Activated CD8-positive, alpha-beta memory T cell treated with anti-CD3 and anti-CD28 coated beads for 1 hour (primary cell): ENCODE measurements at regions not wholly inside any gene's neighbourhood (a gene's known extent, or its start where the extent isn't known, plus 50 kb on each side); places are given as distances from the start of the nearest gene placed in this dataset.

Source experiments
- DNase-seq, 2 donors: peaks; one replicate each; pipeline ENCODE4 v3.0.0-alpha.2; 2020; ENCODE audit warnings: low read depth in 1 of 2; ENCODE audit errors: extremely low read depth in 1 of 2

DNA sequence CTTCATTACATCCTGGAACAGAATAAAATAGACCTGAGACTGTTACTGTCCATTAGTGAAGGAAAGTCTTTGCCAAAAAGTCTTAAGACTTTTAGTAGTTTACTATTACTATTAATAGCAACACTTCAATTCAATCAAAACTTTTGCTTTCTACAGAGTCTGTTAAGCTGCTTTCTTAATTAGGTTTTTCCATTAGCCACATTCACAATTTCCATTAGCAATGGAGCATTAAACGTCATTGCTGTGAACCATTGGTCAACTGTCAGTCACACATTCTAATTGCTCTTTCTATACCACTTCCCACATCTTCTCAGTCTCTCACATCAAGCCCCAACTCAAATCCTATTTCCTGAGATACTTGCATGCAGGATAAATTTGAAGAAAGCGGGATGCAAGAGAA, 736.6 kb upstream of the SORCS1 start:
- no peak for DNase-seq

DNA sequence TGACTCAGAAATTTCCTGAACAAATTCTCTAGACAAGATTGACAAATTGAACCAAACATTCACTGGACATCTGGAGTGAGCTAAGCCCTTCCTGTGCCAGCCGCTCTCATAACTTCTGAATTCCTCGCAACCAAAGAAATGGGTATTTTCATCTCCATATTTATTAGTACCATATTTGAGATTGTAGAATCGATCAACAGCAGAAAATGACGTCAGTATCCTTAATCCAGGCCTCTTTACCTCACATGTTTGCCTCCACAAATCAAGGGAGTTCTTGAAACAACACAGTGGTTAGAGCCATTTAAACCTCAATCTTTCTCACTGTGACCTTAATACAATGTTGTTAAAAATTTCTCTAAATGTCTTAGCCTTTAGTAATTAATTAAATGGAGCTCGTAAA, 735.6 kb upstream of the SORCS1 start:
- no peak for DNase-seq

DNA sequence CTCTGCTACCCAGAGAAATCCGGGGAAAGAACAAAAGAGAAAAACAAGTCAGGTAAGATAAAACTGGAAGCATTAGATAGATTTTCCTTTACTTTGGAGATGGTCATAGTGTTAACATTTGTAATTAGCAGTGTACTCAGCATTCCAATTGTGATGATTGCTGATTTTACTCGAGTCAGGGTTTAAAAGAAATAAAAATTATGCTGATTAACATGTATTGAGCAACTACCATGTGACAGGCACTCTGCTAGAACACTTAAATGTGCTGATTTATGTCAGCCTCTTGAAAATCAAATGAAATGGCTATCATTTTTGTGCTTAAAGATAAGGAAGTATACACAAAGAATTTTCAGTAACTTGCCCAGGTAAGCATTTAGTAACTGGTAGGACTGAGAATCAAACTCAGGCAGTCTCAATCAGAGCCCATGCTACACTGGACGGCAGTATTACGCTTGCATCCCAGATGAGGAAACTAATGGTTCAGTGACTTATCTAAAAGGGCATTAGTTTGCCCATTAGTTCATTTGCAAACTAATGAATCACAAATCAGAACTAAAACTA, 735.1 kb upstream of the SORCS1 start:
- no peak for DNase-seq

DNA sequence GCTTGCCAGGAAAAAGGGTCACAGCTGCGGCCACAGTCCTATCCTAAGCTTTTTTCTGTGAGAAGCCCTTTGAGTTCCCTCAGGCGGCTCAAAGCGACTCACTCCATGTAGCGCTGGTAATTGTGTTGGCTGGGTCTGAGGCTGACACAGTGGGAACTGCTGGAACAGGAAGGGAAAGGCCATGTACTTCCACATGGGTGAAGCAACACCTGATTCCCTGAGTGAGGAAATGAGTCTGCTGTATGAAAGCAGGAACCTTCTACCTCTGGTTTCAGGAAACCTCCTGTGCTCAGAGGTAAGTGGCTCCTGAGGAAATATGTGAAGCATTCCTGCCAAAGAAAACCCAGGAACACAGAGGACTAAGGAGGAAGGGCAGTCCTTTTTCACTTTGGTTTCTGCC, 734.6 kb upstream of the SORCS1 start:
- DNase-seq: no peak

DNA sequence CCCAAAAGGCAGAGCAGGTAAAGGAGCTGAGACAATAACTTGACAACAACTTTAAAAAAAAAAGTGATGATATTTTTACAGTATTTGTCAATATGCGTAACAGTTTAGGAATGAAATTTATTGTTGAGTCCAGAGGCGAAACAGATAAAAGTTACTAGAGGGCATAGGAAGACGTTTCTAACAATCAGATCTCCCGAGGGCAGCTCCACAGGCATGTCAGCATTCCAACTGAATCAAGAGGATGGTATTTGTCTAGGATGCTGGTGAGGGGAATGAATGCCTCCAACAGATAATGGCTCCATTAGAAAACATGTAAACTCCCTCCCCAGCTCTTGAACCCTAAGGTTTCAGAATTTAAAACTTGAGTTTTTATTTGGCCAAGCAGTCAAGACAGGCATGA, 733.9 kb upstream of the SORCS1 start:
- no peak for DNase-seq

DNA sequence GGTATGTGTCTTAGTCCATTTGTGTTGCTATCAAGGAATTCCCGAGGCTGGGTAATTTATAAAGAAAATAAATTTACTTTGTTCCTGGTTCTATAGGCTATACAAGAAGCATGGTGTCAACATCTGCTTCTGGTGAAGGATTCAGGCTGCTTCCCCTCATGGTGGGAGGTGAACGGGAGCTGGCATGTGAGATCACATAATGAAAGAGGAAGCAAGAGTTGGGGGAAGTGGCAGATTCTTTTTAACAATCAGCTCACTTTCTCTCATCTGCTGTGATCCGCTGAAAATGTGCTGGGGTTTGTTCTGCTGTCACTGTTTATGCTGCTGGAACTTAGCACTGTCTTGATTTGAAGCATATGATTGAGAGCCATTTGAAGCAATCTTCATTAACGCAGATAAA, 730.0 kb upstream of the SORCS1 start:
- no peak for DNase-seq

DNA sequence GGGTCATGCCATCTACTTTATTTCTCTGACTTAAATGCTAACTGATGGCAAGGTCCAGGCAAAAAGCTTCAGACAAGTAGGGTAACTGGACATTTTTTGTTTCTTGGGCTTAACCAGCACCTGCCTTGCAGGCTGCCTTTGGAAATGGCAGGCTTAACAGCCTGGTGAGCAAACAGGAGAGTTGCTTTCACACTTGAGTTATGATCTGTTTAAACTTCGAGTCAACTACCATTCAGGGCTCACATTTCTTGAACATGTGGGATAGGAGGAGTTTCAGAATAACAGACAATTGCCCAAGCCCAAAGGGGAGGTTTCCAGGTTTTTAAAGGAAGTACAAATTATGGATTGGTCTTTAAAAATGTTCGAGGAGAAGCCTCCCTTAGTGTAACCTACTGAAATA, 724.6 kb upstream of the SORCS1 start:
- no peak for DNase-seq

GRCh38 chr10:107880185-107880584, 715.7 kb upstream of the SORCS1 start:
- DNase-seq: no peak

DNA sequence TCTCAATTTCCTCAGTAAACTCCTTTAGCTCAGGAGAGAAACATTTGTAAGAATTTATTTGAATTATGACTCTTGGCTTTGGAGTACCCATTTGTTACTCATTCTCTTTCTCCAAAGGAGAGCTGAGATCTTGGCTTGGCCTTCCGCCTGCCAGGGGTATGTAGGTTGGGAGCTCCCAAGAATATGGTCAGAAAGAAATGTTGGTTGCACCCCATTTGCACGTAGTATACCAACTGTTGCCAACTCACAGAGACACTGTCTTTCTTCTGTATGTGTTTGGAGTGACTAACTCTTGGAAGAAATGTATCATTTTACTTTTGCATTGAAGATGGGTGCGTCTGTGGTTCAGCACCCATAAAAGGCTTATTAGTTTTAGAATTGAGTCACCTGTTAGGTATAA, 708.5 kb upstream of the SORCS1 start:
- DNase-seq: no peak

DNA sequence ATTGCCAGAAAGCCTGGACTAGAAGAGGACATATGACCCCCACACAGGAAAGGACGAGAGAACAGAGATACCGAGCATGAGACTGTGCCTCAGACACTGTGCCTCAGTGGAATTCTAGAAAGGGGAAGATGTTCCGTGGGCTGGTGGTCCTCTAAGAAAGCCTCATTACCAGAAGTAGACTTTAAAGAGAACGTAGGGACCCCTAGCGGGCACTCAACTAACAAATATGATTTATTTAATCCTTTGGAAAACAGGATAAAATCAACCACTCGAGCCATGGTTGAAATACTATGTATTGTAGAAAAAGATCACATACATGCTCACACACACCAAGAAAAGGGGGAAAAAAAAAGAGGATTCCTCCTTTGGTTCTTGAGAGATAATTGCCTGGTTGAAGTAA, 701.2 kb upstream of the SORCS1 start:
- no peak for DNase-seq

- no peak for DNase-seq
Measured at GRCh38 chr10:107859065-107859464, 694.6 kb upstream of the SORCS1 start.

DNA sequence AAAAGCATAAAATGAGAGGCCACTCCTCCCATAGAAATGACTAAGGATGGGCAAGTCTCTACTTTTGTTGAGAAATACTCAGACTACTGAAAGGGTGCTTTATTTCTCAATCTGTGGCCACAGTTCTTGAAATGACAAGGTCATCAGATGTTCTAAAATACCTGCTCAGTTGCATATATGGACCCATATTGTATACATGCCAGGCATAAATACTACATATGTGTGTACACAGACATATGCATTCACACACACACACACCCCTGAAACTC, 691.5 kb upstream of the SORCS1 start:
- no peak for DNase-seq

GRCh38 chr10:107855301-107856046, 691.0 kb upstream of the SORCS1 start:
- DNase-seq: no peak

GRCh38 chr10:107848726-107849360, 684.3 kb upstream of the SORCS1 start:
- DNase-seq: no peak

DNA sequence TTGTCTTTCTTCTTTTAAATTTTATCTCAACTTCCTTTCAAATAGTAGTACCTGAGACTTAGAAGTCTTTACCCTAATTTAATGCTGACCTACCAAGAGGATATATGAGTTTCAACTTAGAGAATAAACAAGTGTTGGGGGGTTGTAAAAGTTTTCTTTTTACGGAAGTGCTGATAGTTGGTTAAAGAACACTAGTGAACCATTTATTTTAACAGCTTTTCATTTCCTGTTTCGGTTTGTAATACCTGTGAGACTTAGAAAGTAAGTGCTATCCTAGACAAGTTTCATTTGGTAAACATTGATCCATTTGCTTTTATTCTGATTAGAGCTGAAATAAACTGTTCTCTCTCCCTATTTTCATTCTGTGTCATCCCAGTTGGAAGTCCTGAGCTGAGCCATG, 683.1 kb upstream of the SORCS1 start:
- DNase-seq: no peak

DNA sequence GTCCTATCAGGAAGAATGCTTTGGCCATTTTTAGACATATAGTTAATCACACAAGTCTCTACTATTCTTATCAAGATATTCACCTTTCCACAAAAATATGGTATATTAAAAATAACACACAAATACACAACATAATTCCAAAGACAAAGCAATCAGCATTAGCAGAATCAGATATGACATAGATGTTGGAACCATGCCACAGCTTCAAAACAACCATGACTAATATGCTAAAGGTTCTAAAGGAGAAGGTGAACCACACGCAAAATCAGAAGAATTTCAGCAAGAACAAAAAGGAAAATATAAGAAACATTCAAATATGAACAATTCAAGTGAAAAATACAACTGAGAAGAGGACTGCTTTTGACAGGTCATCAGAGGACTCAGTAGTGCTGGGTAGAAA, 670.2 kb upstream of the SORCS1 start:
- no peak for DNase-seq

GRCh38 chr10:107831772-107832171, 667.3 kb upstream of the SORCS1 start:
- DNase-seq: no peak

DNA sequence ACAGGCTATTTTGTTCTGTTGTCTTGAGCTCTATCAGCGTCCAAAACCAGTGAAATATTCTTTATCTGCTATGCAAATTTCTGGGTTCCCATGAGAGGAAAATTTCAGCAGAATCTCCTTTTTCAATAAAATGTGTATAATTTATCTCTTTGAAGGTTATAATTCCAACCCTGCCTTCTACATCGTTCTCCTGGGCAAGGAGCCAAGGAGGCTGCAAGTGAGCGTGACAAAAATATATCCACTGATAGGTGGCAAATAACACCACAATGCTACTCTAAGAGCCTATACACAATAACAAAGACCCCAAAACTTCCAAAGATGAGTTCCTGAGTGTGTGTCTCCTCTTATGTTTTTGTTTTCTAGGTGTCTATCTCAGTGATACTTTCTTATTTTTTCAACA, 664.7 kb upstream of the SORCS1 start:
- DNase-seq: no peak

DNA sequence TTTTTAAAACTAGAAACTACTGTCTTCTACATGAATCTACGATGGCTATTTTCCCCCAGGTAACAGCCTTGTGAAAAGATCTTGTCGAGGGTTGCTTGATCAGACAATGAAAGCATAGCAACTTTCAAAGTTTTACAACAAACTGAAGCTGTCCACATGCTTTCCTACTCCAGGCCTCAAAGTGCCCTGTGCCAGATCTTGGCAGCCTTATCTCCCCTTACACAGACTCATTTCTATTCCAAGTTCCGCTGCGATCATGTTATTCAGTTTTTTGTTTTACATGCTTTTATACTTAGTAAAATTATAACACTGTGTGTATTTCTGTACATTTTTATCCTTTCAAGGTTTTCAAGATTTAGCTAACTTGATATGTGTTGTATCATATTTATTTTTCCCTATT, 661.7 kb upstream of the SORCS1 start:
- no peak for DNase-seq

- no peak for DNase-seq
Measured at GRCh38 chr10:107814865-107815487, 650.5 kb upstream of the SORCS1 start.

GRCh38 chr10:107813451-107814162, 649.1 kb upstream of the SORCS1 start:
- DNase-seq: no peak

DNA sequence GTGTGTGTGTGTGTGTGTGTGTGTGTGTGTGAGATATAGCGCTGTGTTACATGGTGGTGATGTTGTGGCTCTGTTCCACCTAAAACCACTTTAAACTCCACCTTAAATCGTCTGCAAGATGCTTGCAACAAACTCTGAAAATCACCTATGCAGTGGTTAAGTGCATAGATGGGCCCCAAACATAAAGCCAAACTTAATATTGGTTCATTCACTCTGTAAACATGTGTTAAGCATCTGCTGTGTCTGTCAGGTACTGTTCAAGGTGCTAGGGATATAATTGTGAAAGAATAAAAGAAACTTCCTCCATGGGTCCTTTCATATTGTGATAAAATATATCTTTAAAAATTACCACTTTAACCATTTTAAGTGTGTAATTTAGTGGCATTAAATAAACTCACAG, 645.4 kb upstream of the SORCS1 start:
- DNase-seq: no peak
